GM12878 (cell line): ENCODE measurements at regions not wholly inside any gene's neighbourhood (a gene's known extent, or its start where the extent isn't known, plus 50 kb on each side); places are given as distances from the start of the nearest gene placed in this dataset.

Source experiments
- BCL11A ChIP-seq: IDR thresholded peaks from 2 replicates; pipeline ENCODE4 v1.6.1; 2011; ENCODE audit warnings: low read depth, low read length
- CHD2 ChIP-seq: IDR thresholded peaks from 2 replicates; pipeline ENCODE4 v1.6.1; 2011; ENCODE audit warnings: low read depth, low read length, improper control_type of control experiment, borderline replicate concordance
- JUND ChIP-seq: IDR thresholded peaks from 2 replicates; pipeline ENCODE4 v1.6.1; 2012; ENCODE audit warnings: low read depth, mild to moderate bottlenecking, low read length, improper control_type of control experiment, moderate library complexity
- PAX5 ChIP-seq: IDR thresholded peaks from 2 replicates; pipeline ENCODE4 v1.6.1; 2011; ENCODE audit warnings: low read depth, low read length, borderline replicate concordance
- TF ChIP-seq, protein P1 (sequence below), 3 experiments: IDR thresholded peaks in 2 of 3; conservative IDR thresholded peaks in 1 of 3; 2 replicates each; pipeline ENCODE4 v1.5.1; 2011; ENCODE audit warnings: low read depth in 3 of 3, low read length in 3 of 3, mild to moderate bottlenecking in 3 of 3, control low read depth in 2 of 3, moderate library complexity in 2 of 3, inconsistent platforms in 1 of 3, mixed read lengths in 1 of 3; ENCODE audit not compliant: control insufficient read depth in 2 of 3, insufficient read depth in 1 of 3; ENCODE audit errors: extremely low read depth in 1 of 3

DNA sequence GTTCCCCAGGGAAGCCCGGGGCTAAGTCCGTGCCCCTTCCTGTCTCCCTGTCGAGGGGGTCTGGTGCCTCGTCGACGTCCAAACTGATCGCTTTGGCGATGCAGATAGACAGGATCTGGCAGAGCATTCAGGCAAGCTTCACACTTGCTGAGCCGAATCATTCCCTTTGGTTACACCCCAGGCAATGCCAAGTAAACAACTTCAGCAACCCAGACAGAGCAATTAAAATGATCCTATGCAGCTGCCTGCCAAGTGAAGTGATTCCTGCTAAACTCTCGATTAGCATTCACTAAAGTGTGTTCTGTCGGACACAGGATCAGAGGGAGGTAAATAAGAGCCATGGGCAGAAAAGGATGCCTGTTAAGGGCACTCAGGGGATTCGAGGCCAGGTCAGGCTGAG, 108.2 kb upstream of the RAB12 start:
- TF ChIP-seq JUND = no peak
- no peak for TF ChIP-seq PAX5
- no peak for TF ChIP-seq CHD2
- TF ChIP-seq, protein P1, sequence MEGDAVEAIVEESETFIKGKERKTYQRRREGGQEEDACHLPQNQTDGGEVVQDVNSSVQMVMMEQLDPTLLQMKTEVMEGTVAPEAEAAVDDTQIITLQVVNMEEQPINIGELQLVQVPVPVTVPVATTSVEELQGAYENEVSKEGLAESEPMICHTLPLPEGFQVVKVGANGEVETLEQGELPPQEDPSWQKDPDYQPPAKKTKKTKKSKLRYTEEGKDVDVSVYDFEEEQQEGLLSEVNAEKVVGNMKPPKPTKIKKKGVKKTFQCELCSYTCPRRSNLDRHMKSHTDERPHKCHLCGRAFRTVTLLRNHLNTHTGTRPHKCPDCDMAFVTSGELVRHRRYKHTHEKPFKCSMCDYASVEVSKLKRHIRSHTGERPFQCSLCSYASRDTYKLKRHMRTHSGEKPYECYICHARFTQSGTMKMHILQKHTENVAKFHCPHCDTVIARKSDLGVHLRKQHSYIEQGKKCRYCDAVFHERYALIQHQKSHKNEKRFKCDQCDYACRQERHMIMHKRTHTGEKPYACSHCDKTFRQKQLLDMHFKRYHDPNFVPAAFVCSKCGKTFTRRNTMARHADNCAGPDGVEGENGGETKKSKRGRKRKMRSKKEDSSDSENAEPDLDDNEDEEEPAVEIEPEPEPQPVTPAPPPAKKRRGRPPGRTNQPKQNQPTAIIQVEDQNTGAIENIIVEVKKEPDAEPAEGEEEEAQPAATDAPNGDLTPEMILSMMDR (IDR thresholded peaks at IDR 0.05 in 2 of 3, conservative IDR thresholded peaks at IDR 0.05 in 1 of 3; ENCODE audit: control insufficient read depth in 2 of 3, extremely low read depth in 1 of 3, insufficient read depth in 1 of 3, low read depth in 3 of 3, low read length in 3 of 3) = no peak
- no peak for TF ChIP-seq BCL11A
